Esophagus mucosa (tissue), 1 donor: ENCODE measurements at regions not wholly inside any gene's neighbourhood (a gene's known extent, or its start where the extent isn't known, plus 50 kb on each side); places are given as distances from the start of the nearest gene placed in this dataset.

Experiments used
- ATAC-seq: fragments of 200-7000 bp; cut with Tn5 transposase; one replicate; pipeline ENCODE4 v1.9.1; 2020
- donor health status: DM: yes; HTN: yes; CAD: no.

- peak; percentile 55 for ATAC-seq
These were observed 229.2 kb downstream of the PTTG2 start for GRCh38 chr4:38189445-38189844.

GRCh38 chr4:38190717-38191178, 230.6 kb downstream of the PTTG2 start:
- ATAC-seq, result no peak

- ATAC-seq, result peak; percentile 51
These were observed 232.3 kb downstream of the PTTG2 start for GRCh38 chr4:38192516-38192915.

GRCh38 chr4:38193236-38193863, 233.2 kb downstream of the PTTG2 start:
- peak; percentile 15 for ATAC-seq

- no peak for ATAC-seq
These were observed 233.9 kb downstream of the PTTG2 start for GRCh38 chr4:38194047-38194602.

- no peak for ATAC-seq
These were observed 235.3 kb downstream of the PTTG2 start for GRCh38 chr4:38195486-38195885.

- no peak for ATAC-seq
These were observed 235.7 kb downstream of the PTTG2 start for GRCh38 chr4:38195911-38196310.

GRCh38 chr4:38202242-38202641, 242.0 kb downstream of the PTTG2 start:
- ATAC-seq, result peak; percentile 90

- peak; percentile 76 for ATAC-seq
These were observed 243.4 kb downstream of the PTTG2 start for GRCh38 chr4:38203609-38204008.

GRCh38 chr4:38204339-38205035, 244.3 kb downstream of the PTTG2 start:
- no peak for ATAC-seq

- no peak for ATAC-seq
These were observed 245.1 kb downstream of the PTTG2 start for GRCh38 chr4:38205261-38205660.

GRCh38 chr4:38207110-38207457, 246.9 kb downstream of the PTTG2 start:
- no peak for ATAC-seq

GRCh38 chr4:38209654-38210053, 249.5 kb downstream of the PTTG2 start:
- ATAC-seq, result no peak

GRCh38 chr4:38210396-38211114, 250.4 kb downstream of the PTTG2 start:
- ATAC-seq, result no peak

GRCh38 chr4:38211885-38212284, 251.7 kb downstream of the PTTG2 start:
- no peak for ATAC-seq

GRCh38 chr4:38213083-38213805, 253.0 kb downstream of the PTTG2 start:
- ATAC-seq, result no peak

- ATAC-seq, result no peak
These were observed 262.7 kb downstream of the PTTG2 start for GRCh38 chr4:38222892-38223291.

GRCh38 chr4:38223306-38223705, 263.1 kb downstream of the PTTG2 start:
- no peak for ATAC-seq

- ATAC-seq, result no peak
These were observed 263.6 kb downstream of the PTTG2 start for GRCh38 chr4:38223782-38224236.

GRCh38 chr4:38224850-38225249, 264.7 kb downstream of the PTTG2 start:
- ATAC-seq, result no peak

- no peak for ATAC-seq
These were observed 266.0 kb downstream of the PTTG2 start for GRCh38 chr4:38226170-38226569.

- ATAC-seq, result peak; percentile 93
These were observed 270.1 kb downstream of the PTTG2 start for GRCh38 chr4:38230121-38230801.
